Activated CD8-positive, alpha-beta memory T cell treated with anti-CD3 and anti-CD28 coated beads, Interleukin-2, amount 10 ng/mL, durations not matched to agents 7 days and 5 days (primary cell): ENCODE measurements at regions not wholly inside any gene's neighbourhood (a gene's known extent, or its start where the extent isn't known, plus 50 kb on each side); places are given as distances from the start of the nearest gene placed in this dataset.

Experiments used
- ATAC-seq: fragments of 150-1000 bp; cut with Tn5 transposase; one replicate; pipeline ENCODE4 v1.10.0; 2021; ENCODE audit warnings: moderate library complexity
- CTCF ChIA-PET: fragments of 350-600 bp; sonication (Branson Sonifier 250); formaldehyde crosslinking; loops from one replicate; lab custom pipeline; 2021; ENCODE audit warnings: antibody characterized with exemption; lab: Charles Lee
- DNase-seq: peaks from one replicate; pipeline ENCODE4 v3.0.0-alpha.2; 2020
- H3K27ac Mint-ChIP-seq: one replicate; pipeline ENCODE4 v1.8.0; 2021; ENCODE audit warnings: mild to moderate bottlenecking, mixed read lengths
- H3K27me3 Mint-ChIP-seq: one replicate; pipeline ENCODE4 v1.8.0; 2021; ENCODE audit warnings: mixed read lengths
- H3K36me3 Mint-ChIP-seq: one replicate; pipeline ENCODE4 v1.8.0; 2021; ENCODE audit warnings: mild to moderate bottlenecking, mixed read lengths
- H3K4me1 Mint-ChIP-seq: one replicate; pipeline ENCODE4 v1.8.0; 2021; ENCODE audit warnings: mixed read lengths
- H3K4me3 Mint-ChIP-seq: one replicate; pipeline ENCODE4 v1.8.0; 2021; ENCODE audit warnings: mild to moderate bottlenecking, moderate library complexity, mixed read lengths
- H3K9me3 Mint-ChIP-seq: one replicate; pipeline ENCODE4 v1.8.0; 2022; ENCODE audit warnings: low read depth, mixed read lengths

DNA sequence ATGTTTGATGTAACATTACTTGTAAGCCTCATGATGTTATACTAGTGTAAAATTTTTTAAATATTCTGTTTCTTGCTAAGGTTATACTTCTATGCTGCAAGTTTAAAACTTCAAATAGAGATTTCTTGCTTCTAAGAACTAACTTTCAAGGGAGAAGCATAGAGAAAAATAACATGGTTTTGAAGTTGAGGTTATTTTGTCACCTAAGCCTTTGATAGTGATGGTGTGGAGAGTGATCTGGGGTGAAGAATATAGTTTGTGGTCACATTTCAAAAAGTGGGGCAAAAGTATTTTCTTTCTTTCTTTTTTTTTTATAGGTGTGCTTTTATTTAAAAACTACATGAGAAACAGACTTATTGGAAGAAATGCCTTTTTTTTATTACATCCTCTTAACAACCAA lies 162.4 kb downstream of the GATA3 start:
- peaks cover 19% of the 10 kb centered on the region for H3K36me3 Mint-ChIP-seq
- DNase-seq: no peak

DNA sequence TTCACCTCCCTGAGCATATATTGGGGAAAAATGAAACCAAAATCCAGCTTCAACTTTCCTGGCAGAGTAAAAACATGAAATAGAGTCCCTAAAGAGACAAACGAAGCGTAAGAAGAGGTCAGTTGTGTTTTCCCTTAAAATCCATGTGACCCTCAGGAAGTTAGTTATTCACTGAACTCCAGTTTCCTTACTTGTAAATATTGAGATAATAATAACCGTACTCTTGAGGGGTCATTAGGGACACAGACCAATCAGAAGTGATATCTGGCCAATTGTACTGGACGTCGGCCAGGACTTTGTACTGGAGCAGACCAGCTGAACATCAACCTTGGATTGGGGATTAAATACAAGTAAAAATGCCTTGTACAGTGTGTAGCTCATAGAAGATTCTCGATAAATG lies 167.0 kb downstream of the GATA3 start:
- DNase-seq (no peak), ATAC-seq (no peak)
- CTCF ChIA-PET: no interaction called here
- no peaks in the 10 kb centered on the region for H3K27me3 Mint-ChIP-seq
- peaks cover 8% of the 10 kb centered on the region for H3K4me1 Mint-ChIP-seq
- H3K36me3 Mint-ChIP-seq: peaks cover 9% of the 10 kb centered on the region
- H3K4me3 Mint-ChIP-seq: no peak overlapping the region
- H3K9me3 Mint-ChIP-seq: peaks cover 3% of the 10 kb centered on the region
- H3K27ac Mint-ChIP-seq: no peak overlapping the region

More for the DNA sequence above, 162.4 kb downstream of the GATA3 start:
- Mint-ChIP-seq H3K27me3 (no peaks in the 10 kb centered on the region), H3K4me1 (peaks cover 9% of the 10 kb centered on the region), H3K4me3 (no peak overlapping the region), H3K9me3 (peaks cover 1% of the 10 kb centered on the region), H3K27ac (no peak overlapping the region)
- CTCF ChIA-PET: no interaction called here
- ATAC-seq: no peak

DNA sequence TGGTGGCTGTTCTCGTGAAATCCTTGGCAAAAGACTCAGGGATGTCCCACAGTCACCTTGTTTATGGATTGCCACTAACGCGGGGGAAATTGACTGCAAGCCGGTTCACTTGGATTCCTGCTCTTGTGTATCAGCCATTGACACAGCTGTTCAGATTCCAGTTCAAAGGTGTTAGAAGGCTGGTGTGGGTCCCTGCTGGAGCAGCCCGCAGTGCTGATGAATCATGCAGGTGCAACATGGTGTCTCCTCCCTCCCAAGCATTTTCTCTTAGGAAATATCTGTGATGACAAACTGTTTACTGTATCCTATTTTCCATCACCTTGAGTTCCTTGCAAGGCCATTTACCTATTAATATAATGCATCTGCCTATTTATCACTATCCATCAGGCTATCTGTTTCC lies 170.1 kb downstream of the GATA3 start:
- peaks cover 10% of the 10 kb centered on the region for H3K4me1 Mint-ChIP-seq
- CTCF ChIA-PET: no interaction called here
- no peak overlapping the region for H3K4me3 Mint-ChIP-seq
- DNase-seq: no peak
- no peak overlapping the region for H3K27ac Mint-ChIP-seq
- H3K36me3 Mint-ChIP-seq: no peaks in the 10 kb centered on the region
- peaks cover 3% of the 10 kb centered on the region for H3K9me3 Mint-ChIP-seq
- no peaks in the 10 kb centered on the region for H3K27me3 Mint-ChIP-seq
- no peak for ATAC-seq

DNA sequence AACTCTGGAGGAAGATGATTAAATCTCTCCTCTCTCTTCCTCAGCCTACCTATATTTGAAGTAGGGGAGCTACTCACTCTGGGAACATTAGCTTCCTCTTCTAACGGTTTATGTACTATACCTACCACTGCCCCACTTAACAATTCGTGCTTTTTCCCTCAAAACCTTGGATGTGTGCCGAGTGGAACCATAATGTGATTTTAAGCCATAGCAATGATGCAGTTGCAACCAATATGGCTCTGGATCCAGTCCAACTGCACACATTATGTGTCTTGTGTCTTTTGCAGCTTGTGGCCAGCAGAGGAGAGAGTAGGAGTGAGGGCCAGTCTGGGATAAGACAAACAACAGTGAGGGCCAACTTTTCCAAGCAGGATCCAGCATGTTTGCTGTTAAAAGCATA lies 170.7 kb downstream of the GATA3 start:
- Mint-ChIP-seq H3K27me3 (no peaks in the 10 kb centered on the region), H3K4me1 (peaks cover 13% of the 10 kb centered on the region), H3K4me3 (no peak overlapping the region), H3K27ac (no peak overlapping the region), H3K36me3 (no peaks in the 10 kb centered on the region), H3K9me3 (peaks cover 3% of the 10 kb centered on the region)
- CTCF ChIA-PET: no interaction called here
- DNase-seq: no peak
- ATAC-seq: no peak

DNA sequence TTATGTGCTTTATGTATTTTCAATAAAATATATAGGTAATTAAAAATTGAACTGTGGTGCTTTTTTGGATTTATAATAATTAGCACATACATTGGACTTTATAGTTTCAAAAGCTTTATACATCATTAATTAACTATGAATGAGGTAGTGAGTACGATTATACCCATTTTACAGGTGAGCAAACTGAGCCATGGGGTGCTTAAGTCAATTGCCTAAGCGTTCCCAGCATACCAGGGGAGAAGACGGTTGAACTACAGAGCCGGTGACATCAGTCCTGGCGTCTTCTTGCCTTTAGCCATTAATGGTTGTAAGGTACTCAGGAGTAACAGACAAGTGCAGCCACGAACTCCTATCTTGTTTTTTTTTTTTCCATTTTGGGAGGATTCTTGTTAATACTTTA lies 172.8 kb downstream of the GATA3 start:
- ATAC-seq (no peak), DNase-seq (no peak)
- H3K36me3 Mint-ChIP-seq: no peaks in the 10 kb centered on the region
- H3K9me3 Mint-ChIP-seq: no peaks in the 10 kb centered on the region
- H3K27me3 Mint-ChIP-seq: no peaks in the 10 kb centered on the region
- CTCF ChIA-PET: no interaction called here
- H3K4me3 Mint-ChIP-seq: no peak overlapping the region
- H3K4me1 Mint-ChIP-seq: peaks cover 25% of the 10 kb centered on the region
- no peak overlapping the region for H3K27ac Mint-ChIP-seq

DNA sequence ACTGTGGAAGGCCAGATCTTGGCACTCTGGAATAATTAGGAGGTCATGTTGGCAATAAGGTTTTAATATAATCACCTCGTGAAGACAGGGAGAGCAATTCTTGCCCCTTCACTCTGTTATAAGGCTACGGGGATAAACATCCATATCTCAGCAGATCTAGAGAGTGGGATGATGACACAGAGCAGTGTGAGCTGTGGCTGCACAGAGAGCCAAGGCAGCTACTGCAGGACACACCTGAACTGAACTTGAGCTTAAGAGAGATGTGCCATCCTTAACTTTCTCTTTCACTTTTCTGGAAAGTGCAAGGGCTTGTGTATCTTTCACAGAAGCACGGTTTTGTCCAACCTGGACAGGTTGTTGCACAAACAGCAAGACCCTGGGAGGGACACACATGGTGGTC lies 174.7 kb downstream of the GATA3 start:
- peak overlapping the region; percentile 62 for H3K27ac Mint-ChIP-seq
- H3K4me1 Mint-ChIP-seq: peaks cover 25% of the 10 kb centered on the region
- CTCF ChIA-PET: interaction anchor here (0.6 kb wide), 1 partner anchor 169 kb away, joined by 3 read pairs; no protein-coding TSS in a partner anchor
- peak overlapping the region; percentile 12 for H3K4me3 Mint-ChIP-seq
- no peaks in the 10 kb centered on the region for H3K9me3 Mint-ChIP-seq
- DNase-seq: peak; percentile 58
- no peaks in the 10 kb centered on the region for H3K27me3 Mint-ChIP-seq
- peaks cover 2% of the 10 kb centered on the region for H3K36me3 Mint-ChIP-seq
- ATAC-seq: peak; percentile 92

DNA sequence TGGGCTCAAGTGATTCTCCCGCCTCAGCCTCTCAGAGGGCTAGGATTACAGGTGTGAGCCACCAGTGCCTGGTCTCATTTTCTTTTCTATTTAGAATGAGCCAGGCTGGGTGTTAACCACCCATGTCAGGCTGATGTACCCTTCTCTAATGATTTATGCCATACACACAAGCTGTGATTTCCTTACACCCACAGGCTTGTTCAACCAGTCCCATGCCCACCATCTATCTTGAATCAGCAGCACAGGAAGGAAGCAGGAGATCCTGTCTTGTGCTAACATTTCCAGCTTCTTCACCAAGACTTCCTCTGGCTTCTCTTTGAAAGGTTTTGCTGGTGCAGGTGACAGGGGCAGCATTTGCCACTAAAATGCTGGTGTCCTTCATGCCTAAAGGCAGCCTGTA lies 176.4 kb downstream of the GATA3 start:
- ATAC-seq (no peak), DNase-seq (no peak)
- Mint-ChIP-seq H3K27ac (no peak overlapping the region), H3K36me3 (peaks cover 4% of the 10 kb centered on the region), H3K27me3 (no peaks in the 10 kb centered on the region), H3K9me3 (no peaks in the 10 kb centered on the region), H3K4me3 (no peak overlapping the region), H3K4me1 (peaks cover 22% of the 10 kb centered on the region)
- CTCF ChIA-PET: no interaction called here

DNA sequence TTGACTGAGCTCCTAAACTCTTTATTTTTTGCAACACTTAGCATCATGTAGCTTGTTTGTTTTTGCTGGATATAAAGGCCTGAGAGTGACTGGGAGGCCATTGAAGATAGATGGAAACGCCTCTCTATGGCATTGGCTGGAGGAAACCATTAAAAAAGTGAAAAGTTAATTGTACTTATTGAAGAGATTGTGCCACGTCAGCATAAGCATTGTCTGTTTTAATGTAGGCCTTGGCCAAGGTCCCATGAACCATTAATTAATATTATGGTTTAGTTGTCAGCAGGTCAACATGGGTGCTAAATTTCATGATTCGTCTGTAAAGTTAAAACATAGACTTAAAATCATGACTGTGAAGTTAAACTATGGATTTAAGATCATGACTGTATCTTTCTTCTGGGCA lies 178.6 kb downstream of the GATA3 start:
- ATAC-seq: no peak
- Mint-ChIP-seq H3K27ac (no peak overlapping the region), H3K9me3 (no peaks in the 10 kb centered on the region), H3K4me1 (peaks cover 34% of the 10 kb centered on the region), H3K4me3 (no peak overlapping the region), H3K27me3 (no peaks in the 10 kb centered on the region), H3K36me3 (peaks cover 7% of the 10 kb centered on the region)
- CTCF ChIA-PET: interaction anchor here (1.0 kb wide), 1 partner anchor 9 kb away, joined by 3 read pairs; no protein-coding TSS in a partner anchor
- no peak for DNase-seq

DNA sequence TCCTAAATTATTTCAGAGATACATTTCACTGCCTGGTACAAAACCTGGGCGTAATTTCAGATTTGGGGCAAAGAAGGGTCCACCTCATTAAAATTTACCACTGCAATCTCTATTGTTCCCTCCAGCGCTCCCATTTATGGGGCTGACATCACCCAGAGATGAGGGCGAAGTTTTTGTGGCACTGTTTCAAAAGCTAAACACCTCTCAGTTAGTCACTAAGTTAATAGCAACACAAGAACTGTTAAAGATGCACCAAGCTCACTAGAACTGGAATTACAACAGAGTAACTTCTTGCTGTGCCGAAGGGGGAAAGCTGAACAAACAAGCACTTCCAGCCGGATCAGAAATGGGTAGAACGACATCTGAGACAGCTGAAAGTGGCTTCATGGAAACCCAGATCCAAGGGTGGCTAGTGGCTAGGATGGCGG lies 179.4 kb downstream of the GATA3 start:
- no peak overlapping the region for H3K27ac Mint-ChIP-seq
- no peaks in the 10 kb centered on the region for H3K9me3 Mint-ChIP-seq
- CTCF ChIA-PET: no interaction called here
- H3K4me1 Mint-ChIP-seq: peaks cover 41% of the 10 kb centered on the region
- DNase-seq (no peak), ATAC-seq (no peak)
- no peak overlapping the region for H3K4me3 Mint-ChIP-seq
- peaks cover 7% of the 10 kb centered on the region for H3K36me3 Mint-ChIP-seq
- no peaks in the 10 kb centered on the region for H3K27me3 Mint-ChIP-seq

DNA sequence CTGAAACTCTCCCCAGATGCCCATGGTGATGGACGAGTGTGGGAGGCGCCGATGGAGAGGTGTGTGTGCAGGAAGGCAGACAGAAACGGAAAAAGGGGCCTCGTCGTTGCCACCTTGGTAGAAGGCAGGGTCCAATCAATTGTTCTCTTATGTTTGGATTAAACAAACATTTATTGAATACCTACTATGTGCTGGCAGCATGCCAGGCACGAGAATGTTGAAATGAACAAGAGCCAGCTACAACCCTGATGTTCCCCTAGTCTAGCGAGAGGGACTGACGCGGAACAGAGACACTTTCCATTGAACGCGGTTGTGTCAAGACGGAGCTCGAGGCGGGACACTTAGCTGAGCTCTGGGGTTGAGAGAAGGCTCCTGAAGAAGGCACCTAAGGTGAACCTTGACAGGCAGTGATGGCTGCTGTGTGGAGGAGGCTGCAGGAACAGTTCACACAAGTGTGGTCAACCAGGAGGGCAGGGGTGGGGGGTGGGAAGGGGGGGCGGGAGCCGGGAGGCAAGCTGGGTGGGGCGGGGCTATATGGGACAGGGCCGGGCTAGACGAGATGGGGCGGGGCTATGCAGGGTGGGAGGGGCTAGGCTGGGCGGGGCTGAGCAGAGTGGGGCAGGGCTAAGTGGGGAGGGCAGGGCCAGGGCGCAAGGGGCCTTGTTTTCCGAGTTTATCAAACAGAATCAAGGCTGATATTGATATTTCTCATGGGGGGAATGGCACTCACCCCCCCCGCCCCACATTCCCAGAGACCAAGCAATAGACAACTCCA lies 181.0 kb downstream of the GATA3 start:
- Mint-ChIP-seq H3K4me3 (no peak overlapping the region), H3K27ac (no peak overlapping the region), H3K27me3 (no peaks in the 10 kb centered on the region), H3K4me1 (peaks cover 45% of the 10 kb centered on the region), H3K9me3 (no peaks in the 10 kb centered on the region), H3K36me3 (peaks cover 10% of the 10 kb centered on the region)
- DNase-seq: no peak
- CTCF ChIA-PET: no interaction called here
- no peak for ATAC-seq

DNA sequence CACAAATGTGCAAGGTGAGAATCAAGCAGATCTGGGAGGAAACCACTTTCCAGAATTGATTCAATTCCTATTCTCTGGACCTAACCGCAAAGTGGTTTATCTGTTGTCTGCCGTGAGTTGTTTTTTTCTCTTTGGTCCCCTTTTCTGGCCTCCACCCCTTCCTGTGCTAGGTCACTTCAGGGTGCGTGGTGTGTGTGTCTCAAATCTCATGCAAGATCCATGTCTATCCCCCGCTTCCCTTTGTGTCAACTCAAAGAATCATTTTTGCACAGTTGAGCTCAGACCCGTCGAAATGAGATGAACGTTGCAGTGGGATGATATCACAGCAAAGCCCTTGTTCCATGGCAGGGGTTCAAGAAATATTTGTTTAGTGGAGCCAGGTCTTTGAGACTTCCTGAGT lies 184.5 kb downstream of the GATA3 start:
- peaks cover 66% of the 10 kb centered on the region for H3K4me1 Mint-ChIP-seq

DNA sequence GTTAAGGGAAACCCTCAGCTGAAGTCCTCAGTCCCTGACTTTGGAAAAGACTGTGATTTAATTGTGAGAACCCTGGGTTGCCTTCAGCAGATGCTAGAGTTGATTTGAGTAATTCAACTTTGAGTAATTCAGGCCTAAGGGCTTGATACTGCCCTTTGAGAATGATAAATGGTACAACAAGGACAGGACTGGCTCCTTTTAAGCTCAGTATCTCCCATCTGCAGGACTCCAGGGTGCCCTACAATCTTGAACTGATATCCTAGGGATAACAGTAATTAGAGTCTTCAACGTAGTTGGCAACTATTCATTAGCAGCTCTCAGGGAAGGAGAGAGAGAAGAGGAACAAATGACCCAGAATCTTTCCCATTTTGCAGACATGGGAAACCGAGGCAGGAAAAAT lies 186.4 kb downstream of the GATA3 start:
- H3K4me1 Mint-ChIP-seq: peaks cover 85% of the 10 kb centered on the region
- no peaks in the 10 kb centered on the region for H3K27me3 Mint-ChIP-seq
- H3K9me3 Mint-ChIP-seq: peaks cover 2% of the 10 kb centered on the region
- ATAC-seq: no peak
- H3K4me3 Mint-ChIP-seq: no peak overlapping the region
- no peak for DNase-seq
- H3K36me3 Mint-ChIP-seq: peaks cover 26% of the 10 kb centered on the region
- H3K27ac Mint-ChIP-seq: no peak overlapping the region
- CTCF ChIA-PET: no interaction called here

More for the DNA sequence above, 184.5 kb downstream of the GATA3 start:
- ATAC-seq (peak; percentile 79), DNase-seq (peak; percentile 75)
- H3K36me3 Mint-ChIP-seq: peaks cover 16% of the 10 kb centered on the region
- H3K9me3 Mint-ChIP-seq: peaks cover 2% of the 10 kb centered on the region
- H3K27ac Mint-ChIP-seq: peak overlapping the region; percentile 79
- no peaks in the 10 kb centered on the region for H3K27me3 Mint-ChIP-seq
- CTCF ChIA-PET: interaction anchor here (1.0 kb wide), 1 partner anchor 173 kb away, joined by 3 read pairs; no protein-coding TSS in a partner anchor
- H3K4me3 Mint-ChIP-seq: peak overlapping the region; percentile 4

DNA sequence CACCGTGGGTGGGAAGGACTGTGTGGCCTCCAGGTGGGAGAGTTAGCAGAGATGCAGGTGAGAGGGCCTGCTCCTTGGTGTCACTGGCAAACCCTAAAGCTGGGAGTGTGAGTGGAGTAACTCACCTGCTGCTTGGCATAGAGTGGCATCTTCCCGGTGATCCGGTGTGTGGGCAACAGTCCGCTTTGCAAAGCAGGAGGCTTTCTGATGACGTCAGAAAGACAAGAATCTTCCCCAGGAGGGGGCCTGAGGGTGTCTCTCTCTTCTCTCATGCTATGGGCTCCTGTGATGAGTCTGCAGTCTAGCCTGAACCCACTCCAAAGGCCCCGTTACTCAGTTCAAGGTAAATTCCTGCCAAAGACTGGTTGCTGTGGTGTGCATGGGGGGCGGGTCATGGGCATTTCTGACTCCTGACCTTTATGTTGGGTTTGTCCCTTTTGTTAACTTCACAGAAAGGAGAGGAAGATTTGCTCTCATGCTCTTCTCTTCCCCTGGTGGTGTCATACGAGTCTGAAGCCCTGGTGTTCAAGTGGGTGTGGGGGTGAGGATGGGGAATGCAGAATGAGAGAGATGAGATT lies 187.9 kb downstream of the GATA3 start:
- Mint-ChIP-seq H3K36me3 (peaks cover 36% of the 10 kb centered on the region), H3K27ac (peak overlapping the region; percentile 41), H3K9me3 (peaks cover 5% of the 10 kb centered on the region), H3K4me1 (peaks cover 94% of the 10 kb centered on the region), H3K4me3 (no peak overlapping the region), H3K27me3 (no peaks in the 10 kb centered on the region)
- ATAC-seq: peak; percentile 21
- CTCF ChIA-PET: interaction anchor here (1.0 kb wide), 1 partner anchor 10 kb away, joined by 3 read pairs; no protein-coding TSS in a partner anchor
- peak; percentile 59 for DNase-seq
